ENCODE measurements at regions not wholly inside any gene's neighbourhood (a gene's known extent, or its start where the extent isn't known, plus 50 kb on each side); places are given as distances from the start of the nearest gene placed in this dataset.
"Not testable (repeated sequence)": the region's sequence is repeated elsewhere in the genome, so short reads cannot be mapped to it uniquely, and the experiment has no call there.

- no peak for DNase-seq
Measured at GRCh38 chr6:125432963-125433362, 131.2 kb upstream of the HDDC2 start.

GRCh38 chr6:125434760-125435159, 133.0 kb upstream of the HDDC2 start:
- no peak for DNase-seq

GRCh38 chr6:125439512-125439911, 137.7 kb upstream of the HDDC2 start:
- DNase-seq = no peak

GRCh38 chr6:125444006-125444923, 142.5 kb upstream of the HDDC2 start:
- DNase-seq = no peak

GRCh38 chr6:125445054-125445453, 143.3 kb upstream of the HDDC2 start:
- no peak for DNase-seq

- no peak for DNase-seq
Measured at GRCh38 chr6:125446011-125446410, 144.2 kb upstream of the HDDC2 start.

- DNase-seq = no peak
Measured at GRCh38 chr6:125451750-125452149, 150.0 kb upstream of the HDDC2 start.

GRCh38 chr6:125453516-125453915, 151.7 kb upstream of the HDDC2 start:
- no peak for DNase-seq

- DNase-seq = no peak
Measured at GRCh38 chr6:125454351-125454750, 152.6 kb upstream of the HDDC2 start.

- DNase-seq = not testable (repeated sequence)
Measured at GRCh38 chr6:125458493-125458892, 156.7 kb upstream of the HDDC2 start.

- DNase-seq = not testable (repeated sequence)
Measured at GRCh38 chr6:125465332-125465731, 163.6 kb upstream of the HDDC2 start.

- DNase-seq = no peak
Measured at GRCh38 chr6:125469915-125470314, 168.1 kb upstream of the HDDC2 start.

- no peak for DNase-seq
Measured at GRCh38 chr6:125471667-125472066, 169.9 kb upstream of the HDDC2 start.

GRCh38 chr6:125474061-125474460, 172.3 kb upstream of the HDDC2 start:
- DNase-seq = no peak

- no peak for DNase-seq
Measured at GRCh38 chr6:125477156-125477555, 175.4 kb upstream of the HDDC2 start.

- no peak for DNase-seq
Measured at GRCh38 chr6:125477844-125478243, 176.1 kb upstream of the HDDC2 start.

- no peak for DNase-seq
Measured at GRCh38 chr6:125480146-125480545, 178.4 kb upstream of the HDDC2 start.

- no peak for DNase-seq
Measured at GRCh38 chr6:125480571-125480970, 178.8 kb upstream of the HDDC2 start.

GRCh38 chr6:125481056-125481455, 179.3 kb upstream of the HDDC2 start:
- no peak for DNase-seq

GRCh38 chr6:125485757-125486156, 184.0 kb upstream of the HDDC2 start:
- peak; percentile 43 to 52 for DNase-seq

GRCh38 chr6:125486881-125487280, 185.1 kb upstream of the HDDC2 start:
- no peak for DNase-seq

GRCh38 chr6:125489579-125490285, 188.0 kb upstream of the HDDC2 start:
- DNase-seq = no peak

GRCh38 chr6:125491860-125492618, 190.3 kb upstream of the HDDC2 start:
- no peak for DNase-seq
